H1 (cell line): ENCODE measurements at regions not wholly inside any gene's neighbourhood (a gene's known extent, or its start where the extent isn't known, plus 50 kb on each side); places are given as distances from the start of the nearest gene placed in this dataset.

ENCODE experiments used
- GABPA ChIP-seq: IDR thresholded peaks from 2 replicates; pipeline ENCODE4 v1.6.1; 2011; ENCODE audit warnings: mild to moderate bottlenecking, low read length, moderate library complexity, borderline replicate concordance; ENCODE audit not compliant: insufficient read depth
- USF2 ChIP-seq: IDR thresholded peaks from 2 replicates; pipeline ENCODE4 v1.6.1; 2011; ENCODE audit warnings: low read length, improper control_type of control experiment

- no peak for TF ChIP-seq USF2
- no peak for TF ChIP-seq GABPA
- TF ChIP-seq, all 59 proteins: peak for 0
Measured at GRCh38 chr3:145177828-145178227, 983.2 kb downstream of the PLOD2 start (continued).
